ENCODE measurements at regions not wholly inside any gene's neighbourhood (a gene's known extent, or its start where the extent isn't known, plus 50 kb on each side); places are given as distances from the start of the nearest gene placed in this dataset.

DNA sequence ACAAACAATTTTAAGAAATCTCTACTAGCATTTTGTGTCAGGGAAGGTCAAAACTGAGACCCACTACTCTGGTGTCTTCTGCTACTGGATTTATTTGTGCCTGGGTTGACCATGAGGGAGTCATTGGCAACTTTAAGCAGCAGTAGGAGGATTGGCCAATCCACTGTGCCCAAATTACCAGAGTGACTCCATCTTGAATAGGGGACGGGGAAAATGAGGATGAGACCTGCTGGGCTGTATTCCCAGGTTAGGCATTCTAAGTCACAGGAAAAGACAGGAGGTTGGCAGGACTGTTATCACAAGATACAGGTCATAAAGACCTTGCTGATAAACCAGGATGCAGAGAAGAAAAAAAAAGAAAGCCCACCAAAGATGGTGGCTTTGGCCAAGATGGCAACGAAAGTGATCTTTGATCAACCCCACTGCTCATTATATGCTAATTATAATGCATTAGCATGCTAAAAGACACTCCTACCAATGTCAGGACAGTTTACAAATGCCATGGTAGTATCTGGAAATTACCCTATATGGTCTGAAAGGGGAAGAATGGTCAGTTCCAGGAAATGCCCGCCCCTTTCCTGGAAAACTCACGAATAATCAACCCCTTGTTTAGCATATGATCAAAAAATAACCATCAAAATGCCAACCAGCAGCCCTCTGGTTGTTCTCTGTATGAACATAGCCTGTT lies 200.9 kb downstream of the LTN1 start:
- DNase-seq (ENCODE audit: extremely low spot score, insufficient read length, low read depth) (no peak), FAIRE-seq (no peak)

DNA sequence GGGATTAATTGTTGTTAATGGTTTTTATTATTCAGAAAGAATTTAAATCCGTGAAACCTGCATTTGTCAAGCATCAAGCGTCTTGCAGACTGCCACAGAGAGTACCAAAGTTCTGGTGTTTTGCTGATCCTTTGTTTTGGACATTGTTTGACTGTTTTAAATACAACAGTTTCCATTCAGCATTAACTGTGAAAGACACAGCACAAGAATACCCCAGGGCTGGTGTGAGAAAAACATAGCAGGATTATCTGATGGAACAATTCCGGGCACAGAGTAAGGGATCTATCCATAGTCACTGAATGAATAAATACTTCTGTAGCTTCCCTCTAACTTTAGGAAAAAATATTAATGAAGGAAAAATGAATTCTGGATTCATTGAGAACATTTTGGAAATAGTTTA lies 202.3 kb downstream of the LTN1 start:
- FAIRE-seq, result no peak

DNA sequence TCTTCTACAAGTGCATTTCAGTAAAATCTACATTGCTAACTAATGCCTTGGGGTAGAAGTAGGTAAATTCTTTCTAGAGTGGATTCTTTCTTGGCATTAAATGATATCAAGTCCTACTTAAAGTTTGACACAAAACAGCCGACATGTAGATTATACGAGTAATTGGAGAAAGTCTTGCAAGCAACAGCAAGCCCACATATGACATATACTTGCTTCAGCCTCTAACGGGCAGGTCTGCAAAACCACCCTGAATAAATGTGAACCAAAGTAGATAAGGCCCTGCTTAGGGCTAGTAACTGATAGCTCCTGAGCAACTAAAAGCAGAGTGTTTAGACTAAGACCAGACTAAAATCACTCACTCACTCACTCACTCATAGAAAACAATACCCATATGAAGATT lies 203.2 kb downstream of the LTN1 start:
- DNase-seq (ENCODE audit: extremely low spot score, insufficient read length, low read depth) (no peak), FAIRE-seq (no peak)

More for the DNA sequence above, 202.3 kb downstream of the LTN1 start:
- no peak for DNase-seq (ENCODE audit: extremely low spot score, insufficient read length, low read depth)

DNA sequence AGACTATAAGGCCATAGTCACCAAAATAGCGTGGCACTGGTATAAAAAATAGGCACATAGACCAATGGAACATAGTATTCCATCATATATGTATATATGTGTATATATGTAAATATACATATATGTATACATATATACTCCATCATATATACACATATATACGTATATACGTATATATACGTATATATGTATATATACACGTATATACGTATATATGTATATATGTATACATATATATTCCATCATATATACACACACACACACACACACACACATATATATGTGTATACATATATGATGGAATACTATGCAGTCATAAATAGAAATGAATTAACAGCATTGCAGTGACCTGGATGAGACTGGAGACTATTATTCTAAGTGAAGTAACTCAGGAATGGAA lies 204.6 kb downstream of the LTN1 start:
- DNase-seq (ENCODE audit: extremely low spot score, insufficient read length, low read depth), result no peak
- no peak for FAIRE-seq

DNA sequence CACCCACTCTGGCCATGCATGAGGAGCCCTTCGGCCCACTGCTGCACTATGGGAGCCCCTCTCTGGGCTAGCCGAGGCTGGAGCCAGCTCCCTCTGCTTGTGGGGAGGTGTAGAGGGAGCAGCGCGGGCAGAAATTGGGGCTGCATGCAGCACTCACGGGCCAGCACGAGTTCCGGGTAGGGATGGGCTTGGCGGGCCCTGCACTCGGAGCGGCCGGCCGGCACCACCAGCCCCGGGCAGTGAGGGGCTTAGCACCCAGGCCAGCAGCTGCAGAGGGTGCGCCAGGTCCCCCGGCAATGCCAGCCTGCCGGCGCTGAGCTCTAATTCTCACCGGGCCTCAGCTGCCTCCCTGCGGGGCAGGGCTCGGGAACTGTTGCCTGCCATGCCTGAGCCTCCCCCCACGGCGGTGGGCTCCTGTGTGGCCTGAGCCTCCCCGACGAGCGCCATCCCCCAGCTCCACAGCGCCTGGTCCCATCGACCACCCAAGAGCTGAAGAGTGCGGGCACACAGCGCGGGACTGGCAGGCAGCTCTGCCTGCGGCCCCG lies 209.0 kb downstream of the LTN1 start:
- DNase-seq (ENCODE audit: extremely low spot score, insufficient read length, low read depth) (no peak), FAIRE-seq (no peak)

DNA sequence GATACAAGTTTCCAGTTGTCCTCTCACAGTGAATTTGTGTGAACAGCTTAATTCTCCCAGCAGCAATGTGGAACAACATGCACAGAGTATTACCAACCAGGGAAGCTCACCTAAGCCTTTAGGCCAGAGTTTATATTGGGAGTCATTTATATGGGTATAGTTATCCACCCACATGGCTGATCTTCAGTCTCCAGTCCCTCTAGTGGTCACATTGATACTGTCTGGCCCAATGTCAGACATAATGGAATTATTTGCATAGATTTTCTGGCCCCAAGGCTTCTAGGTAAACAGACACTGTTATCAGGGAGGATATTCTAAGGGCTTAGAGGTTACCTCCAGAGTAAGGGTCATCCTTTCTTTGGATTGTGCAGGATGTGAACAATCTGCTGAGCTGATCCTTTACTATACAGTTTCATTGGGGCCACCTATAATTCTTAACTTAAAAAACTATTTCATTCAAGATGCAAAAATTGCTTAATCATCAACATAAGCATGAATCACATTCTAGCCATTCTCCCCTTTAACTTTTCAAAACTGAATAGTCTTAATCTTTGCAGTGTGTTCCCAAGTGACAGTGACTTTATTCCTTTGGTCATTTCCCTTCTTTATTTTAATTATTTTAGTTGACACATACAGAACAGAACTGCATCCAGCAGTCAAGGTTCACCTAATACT lies 210.9 kb downstream of the LTN1 start:
- no peak for FAIRE-seq

DNA sequence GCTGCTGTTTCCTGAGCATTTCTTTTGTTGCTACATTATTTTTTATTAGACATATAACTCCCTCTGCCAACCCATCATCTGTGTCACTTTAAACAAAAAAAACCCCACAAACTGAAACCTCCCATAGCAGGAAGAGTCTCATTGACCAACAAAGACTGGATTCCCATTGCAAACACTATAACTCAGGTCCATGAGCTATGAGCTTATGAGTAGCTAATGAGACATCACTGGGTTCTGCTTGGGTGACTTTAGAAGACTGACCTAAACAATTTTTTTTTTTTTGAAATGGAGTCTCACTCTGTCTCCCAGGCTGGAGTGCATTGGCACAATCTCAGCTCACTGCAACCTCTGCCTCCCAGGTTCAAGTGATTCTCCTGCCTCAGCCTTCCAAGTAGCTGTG lies 212.8 kb downstream of the LTN1 start:
- DNase-seq (ENCODE audit: extremely low spot score, insufficient read length, low read depth) (no peak), FAIRE-seq (no peak)

More for the DNA sequence above, 210.9 kb downstream of the LTN1 start:
- no peak for DNase-seq (ENCODE audit: extremely low spot score, insufficient read length, low read depth)

DNA sequence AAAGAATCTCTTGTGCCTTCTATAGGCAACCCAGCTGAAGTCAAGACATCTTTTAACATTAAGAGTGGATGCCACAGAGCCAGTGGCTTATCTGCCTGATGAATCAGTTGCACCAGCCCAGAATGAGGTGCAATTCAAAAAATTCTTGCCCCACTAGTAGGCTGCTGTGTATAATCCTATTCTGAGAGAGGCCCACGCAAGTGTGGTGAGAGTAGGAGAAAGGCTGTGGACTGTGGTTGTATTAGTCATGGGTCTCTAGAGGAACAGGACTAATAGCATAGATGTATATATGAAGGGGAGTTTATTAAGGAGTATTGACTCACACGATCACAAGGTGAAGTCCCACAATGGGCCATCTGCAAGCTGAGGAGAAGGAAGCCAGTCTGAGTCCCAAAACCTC lies 216.4 kb downstream of the LTN1 start:
- no peak for DNase-seq (ENCODE audit: extremely low spot score, insufficient read length, low read depth)
- FAIRE-seq, result no peak

DNA sequence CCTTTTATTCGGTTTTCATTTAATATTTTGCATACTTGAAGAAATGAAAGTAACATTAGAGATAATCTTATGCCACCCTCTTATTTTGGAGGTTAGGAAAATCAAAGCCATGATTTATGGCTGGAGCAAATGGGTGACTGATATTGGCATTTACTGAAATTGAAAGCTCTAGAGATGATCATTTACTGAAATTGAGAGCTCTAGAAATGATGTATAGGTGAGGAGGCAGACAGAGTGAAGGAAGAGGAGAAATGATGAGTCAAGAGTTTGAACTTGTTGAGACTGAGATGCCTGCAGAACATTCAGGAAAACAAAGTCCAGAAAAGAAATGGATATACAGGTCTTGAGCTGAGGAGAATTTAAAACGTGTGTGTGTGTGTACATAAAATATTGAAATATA lies 217.6 kb downstream of the LTN1 start:
- no peak for FAIRE-seq
- DNase-seq (ENCODE audit: extremely low spot score, insufficient read length, low read depth), result no peak

DNA sequence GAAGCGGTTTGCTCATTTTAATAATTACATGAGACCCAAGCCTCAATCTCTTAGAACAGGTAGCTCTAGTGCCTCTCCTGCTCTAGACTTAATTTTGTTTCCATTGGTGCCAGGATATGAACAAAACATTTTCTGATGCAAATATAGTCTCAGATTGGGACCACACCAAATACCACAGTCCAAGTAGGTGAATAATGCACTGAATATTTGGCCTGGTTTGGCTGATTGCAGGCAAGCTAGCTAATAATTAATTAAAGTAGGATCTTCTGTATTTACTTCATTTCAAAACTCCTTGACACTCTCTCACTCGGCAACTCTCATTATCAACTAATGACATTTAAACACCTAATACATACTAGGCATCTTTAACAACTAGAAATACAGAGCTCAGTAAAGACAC lies 219.6 kb downstream of the LTN1 start:
- FAIRE-seq (no peak), DNase-seq (ENCODE audit: extremely low spot score, insufficient read length, low read depth) (no peak)

DNA sequence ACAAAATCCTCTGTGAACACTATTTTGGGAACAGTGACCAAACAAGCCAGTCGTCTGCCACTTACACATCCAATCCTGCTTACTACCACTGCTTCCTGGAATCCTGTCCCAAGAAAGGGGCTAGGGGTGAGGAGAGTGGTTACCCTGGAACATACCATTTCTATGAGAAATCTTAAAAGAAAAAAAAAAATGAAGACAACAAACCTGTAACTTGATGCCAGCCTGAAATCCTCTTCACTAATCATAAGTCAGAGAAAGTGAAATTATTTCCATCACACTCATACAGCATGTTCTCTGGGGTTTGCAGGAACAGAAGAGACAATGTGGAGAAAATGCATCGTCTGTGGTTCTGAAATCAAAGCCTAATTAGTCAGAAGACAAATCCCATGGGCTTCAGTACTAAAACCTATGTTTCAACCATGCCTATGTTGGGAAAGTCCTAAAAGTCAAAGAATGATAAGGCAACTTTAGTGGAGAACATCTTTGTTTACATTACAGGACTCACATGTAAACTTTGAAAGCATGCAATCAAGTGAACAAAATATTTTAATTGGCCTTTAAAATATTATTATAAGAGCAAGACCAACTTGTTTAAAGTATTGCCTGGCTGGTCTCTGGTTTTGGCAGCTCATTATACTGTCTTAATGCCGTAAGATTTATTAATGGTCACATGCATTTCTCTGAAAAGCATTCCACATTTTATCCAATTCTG lies 220.7 kb downstream of the LTN1 start:
- DNase-seq (ENCODE audit: extremely low spot score, insufficient read length, low read depth) (no peak), FAIRE-seq (no peak)

DNA sequence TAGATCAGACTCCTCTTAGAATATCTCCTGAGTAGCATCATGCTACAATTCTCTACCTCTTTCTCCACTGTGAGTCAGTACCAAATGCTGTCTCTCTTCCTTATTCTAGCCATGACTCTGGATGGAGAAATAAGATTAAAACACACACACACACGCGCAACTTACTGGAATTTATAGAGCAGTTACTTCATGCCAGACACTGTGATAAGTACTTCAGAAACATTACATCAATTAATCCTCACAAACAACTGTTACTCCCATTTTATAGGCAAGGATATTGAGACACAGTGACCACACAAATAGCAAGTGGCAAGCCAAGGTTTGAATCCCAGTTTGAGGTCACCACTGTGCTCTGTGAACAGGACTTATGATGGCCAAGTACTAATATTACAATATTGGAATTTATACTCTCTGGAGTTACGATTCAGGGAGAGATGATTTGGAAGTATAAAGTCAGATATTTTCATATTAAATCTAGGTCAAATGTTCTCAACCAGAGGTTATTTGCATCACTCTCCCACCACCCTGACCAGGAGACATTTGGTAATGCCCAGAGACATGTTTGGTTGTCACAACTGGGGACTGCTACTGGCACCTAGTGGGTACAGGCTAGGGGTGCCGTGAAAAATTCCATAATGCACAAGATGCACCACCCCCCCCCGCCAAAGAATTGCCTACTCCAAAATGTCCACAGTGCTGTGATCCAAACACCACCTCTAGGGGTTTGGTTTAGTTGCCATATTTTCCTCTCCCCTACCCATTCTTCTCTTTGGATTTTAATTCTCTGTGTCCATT lies 221.6 kb downstream of the LTN1 start:
- no peak for FAIRE-seq
- DNase-seq (ENCODE audit: extremely low spot score, insufficient read length, low read depth), result no peak

DNA sequence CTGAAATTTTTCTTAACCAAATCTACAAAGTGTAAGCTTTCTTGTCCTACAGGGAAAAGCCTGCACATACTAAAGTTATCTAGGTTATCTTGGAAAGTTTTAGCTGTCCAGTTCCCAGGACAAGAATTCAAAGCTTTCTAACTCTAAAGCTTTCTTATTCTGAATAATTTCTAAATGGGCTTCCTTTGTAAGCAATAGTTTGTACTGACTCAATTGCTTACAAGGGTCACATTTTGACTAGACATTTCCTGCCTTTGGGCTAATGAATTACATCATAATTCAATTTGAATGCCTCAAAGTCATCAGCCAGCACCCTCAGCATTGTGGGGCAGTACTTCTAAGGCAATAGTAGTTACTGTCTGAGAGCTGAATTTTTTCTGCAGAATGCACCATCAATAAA lies 223.0 kb downstream of the LTN1 start:
- DNase-seq (ENCODE audit: extremely low spot score, insufficient read length, low read depth) (no peak), FAIRE-seq (no peak)

DNA sequence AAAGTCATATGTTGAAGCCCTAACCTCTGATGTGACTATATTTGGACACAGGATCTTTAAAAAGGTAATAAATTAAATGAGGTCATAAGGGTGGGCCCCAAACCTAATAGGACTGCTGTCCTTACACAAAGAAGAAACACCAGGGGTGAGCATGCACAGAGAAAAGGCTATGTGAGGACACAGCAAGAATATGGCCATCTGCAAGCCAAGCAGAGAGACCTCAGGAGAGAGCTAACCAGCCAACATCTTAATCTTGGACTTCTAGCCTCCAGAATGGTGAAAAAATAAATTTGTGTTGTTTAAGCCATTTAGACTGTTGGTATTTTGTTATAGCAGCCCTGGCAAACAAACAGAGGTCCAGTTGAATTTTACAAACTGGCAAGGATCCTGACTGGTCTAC lies 223.9 kb downstream of the LTN1 start:
- DNase-seq (ENCODE audit: extremely low spot score, insufficient read length, low read depth) (no peak), FAIRE-seq (no peak)

DNA sequence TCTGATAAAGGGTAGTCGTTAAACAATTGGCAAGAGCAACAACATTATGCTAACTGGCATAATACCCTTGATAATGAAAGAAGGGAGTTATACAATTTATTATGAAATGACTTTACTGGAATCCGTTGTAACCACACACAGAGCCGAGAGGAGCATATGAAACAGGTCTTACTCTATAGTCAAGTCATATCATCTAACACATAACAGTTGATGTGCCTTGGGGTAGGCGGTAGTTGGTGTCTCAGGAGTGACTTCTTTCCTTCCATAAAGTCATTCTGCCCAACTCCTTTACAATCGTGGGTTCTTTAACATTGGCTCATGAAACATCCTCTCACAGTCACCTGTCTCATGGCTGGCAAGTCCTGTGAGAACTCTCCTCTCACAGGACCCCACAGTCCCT lies 225.2 kb downstream of the LTN1 start:
- DNase-seq (ENCODE audit: extremely low spot score, insufficient read length, low read depth) (no peak), FAIRE-seq (no peak)

DNA sequence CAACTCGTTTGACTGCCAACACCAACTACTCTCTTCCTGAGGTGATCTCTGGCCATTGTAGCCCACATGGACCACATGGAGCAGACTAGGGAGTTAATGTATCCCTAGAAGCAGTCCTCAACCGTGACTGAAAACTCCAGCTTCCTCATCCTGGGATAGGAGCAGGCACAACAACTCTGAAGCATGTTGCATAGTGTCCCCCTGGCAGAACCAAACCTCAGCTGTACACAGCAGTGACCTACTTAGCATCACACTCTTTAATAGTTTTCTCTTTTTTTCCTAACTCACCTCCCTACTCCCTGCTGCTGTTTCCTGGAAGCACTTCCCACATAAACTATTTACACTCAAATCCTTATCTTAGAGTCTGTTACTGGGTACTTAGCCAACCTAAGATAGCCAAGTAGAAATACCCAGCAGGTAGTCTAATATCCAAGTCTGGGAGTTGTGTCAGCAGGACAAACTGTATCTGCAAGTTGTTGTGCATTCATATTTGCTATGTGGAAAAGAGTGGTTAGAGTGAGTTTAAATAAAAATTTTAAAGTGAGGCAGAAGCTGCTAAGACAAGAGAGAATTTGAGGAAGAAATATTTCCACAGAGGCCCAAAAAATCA lies 228.8 kb downstream of the LTN1 start:
- FAIRE-seq, result no peak

DNA sequence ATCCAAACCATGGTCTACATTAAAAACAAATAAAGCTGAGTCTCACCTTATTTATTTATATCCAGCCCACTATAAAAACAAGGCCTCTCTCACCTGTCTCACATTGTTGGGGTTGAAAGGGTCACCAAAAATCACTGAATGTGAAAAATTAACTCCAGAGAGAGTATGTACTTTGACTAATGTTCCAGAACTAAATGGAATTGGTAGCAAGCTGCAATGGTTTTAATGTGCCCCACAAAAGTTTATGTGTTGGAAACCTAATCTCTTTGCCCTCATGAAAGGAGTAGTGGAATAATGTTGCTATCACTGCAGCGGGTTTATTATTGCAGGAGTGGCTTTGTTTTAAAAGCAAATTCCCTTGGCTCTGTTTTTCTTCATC lies 230.3 kb downstream of the LTN1 start:
- DNase-seq (ENCODE audit: extremely low spot score, insufficient read length, low read depth) (no peak), FAIRE-seq (no peak)

More for the DNA sequence above, 228.8 kb downstream of the LTN1 start:
- DNase-seq (ENCODE audit: extremely low spot score, insufficient read length, low read depth), result no peak

DNA sequence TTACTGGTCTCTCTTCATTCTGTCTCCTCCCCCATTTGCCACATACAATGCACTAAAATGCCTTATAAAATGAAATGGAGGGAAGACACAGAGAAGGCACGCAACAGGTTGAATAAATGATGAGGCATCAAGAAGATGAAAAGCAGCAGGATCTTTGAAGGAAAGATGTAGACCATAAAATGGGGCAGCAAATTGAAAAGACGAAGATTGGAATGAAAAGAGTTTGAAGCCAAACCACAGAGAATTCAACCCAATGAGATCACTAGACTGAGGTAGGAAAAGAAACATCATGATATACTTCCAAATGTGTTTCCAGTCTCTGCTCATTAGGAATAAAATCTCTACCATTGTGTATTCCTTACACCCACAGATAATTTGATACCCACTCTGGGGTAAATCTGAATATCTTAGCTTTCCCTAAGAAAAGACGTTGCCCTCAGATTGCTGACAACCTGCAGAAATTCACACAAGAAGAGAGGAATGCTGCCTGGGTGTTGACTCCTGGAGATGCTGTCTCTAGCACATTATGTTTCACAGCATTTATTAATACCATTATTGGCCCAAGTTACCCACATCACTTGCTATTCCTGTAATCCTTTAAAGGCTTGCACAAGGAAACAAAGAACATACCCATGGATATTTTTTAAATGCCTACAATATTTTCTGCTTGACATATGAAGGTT lies 230.9 kb downstream of the LTN1 start:
- DNase-seq (ENCODE audit: extremely low spot score, insufficient read length, low read depth) (no peak), FAIRE-seq (no peak)

DNA sequence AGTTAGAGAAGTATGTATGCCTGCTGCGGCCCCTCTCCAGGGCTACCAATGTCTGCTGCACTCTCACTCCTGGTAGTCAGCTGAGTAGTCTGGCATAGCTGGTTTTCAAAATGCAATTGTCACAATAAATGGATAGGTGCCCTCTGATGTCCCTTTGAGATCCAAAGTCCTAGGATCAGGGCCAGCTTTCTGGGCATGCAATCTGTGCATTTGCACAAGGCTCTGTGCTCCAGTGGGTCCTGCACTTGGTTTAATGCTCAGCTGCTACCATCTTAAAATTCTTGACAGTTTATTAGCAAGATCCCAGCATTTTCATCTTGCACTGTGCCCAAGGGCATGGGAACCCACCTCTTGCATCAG lies 233.8 kb downstream of the LTN1 start:
- DNase-seq (ENCODE audit: extremely low spot score, insufficient read length, low read depth) (no peak), FAIRE-seq (no peak)

Data from GM18507 (cell line).